Stimulated activated CD4-positive, alpha-beta T cell treated with anti-CD3 and anti-CD28 coated beads, TNF-alpha, amount 100 ng/mL, for 4 hours (primary cell): ENCODE measurements at regions not wholly inside any gene's neighbourhood (a gene's known extent, or its start where the extent isn't known, plus 50 kb on each side); places are given as distances from the start of the nearest gene placed in this dataset.
"Not testable (repeated sequence)": the region's sequence is repeated elsewhere in the genome, so short reads cannot be mapped to it uniquely, and the experiment has no call there.

ENCODE experiments used
- DNase-seq, 3 experiments: peaks; one replicate each; pipeline ENCODE4 v3.0.0-alpha.2; 2020; ENCODE audit warnings: low read depth in 3 of 3

DNA sequence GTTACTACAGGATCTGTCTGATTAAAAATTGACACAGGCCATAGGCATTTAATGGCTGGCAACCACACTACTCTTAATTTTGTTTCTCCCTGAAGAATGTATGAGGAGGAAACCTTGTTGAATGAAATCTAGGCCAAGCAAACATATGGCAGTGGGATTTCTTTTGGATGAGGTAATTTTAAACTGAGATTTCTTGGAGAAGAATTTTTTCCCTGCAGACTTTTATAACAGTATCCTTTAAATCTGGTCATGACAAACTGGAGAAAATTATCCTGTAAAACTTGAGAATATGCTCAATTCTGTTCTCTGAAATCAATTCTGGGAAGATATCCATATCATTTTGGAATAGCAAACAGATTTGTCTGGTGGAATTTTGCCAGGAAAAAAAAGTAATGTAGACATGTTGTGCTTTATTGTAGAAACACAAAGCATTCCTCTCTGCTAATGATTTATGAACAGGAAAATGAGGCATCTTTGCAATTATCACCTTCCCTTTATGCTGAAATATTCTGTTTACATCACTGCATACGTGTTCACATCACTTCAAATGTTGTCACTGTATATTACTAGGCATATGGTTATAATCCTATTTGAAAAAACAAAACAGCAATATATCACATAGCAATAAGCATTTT is 108.3 kb upstream of the ARSJ start:
- DNase-seq: no peak

DNA sequence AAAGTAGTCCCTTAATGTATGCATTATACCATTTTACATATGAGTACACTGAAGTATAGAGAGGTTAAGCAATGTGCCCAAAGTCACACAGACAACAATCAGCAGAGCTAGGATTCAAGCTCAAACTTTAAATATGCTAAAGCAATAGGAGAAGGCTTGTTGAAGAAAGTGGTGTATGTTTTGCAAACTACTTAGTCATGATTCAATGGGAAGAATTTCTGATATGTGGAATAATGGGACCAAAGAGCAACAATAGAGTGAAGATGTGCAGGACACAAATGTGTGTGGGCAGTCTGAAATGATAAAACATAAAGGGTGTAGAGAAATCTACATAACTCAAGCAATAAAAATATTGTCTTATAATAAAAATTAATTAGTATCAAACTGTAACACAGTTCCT is 109.0 kb upstream of the ARSJ start:
- DNase-seq: no peak

DNA sequence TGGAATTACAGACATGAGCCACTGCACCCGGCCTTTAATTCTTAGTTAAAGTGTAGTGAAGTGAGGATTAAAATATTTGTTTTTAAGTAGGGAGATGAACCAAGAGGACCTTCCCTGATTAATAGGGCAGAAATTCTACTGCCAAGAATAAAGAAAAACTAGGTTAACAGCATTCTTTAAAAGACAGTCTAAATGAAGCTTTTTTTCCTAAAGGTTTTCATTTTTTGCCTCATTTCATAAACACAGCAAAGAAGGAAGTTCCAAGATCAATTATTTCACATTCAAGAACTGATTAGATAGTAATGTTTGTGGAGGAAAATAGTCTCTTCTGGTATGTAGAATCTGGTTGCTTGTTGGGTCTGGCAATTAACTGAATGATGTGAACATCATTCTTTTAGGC is 112.1 kb upstream of the ARSJ start:
- no peak for DNase-seq

DNA sequence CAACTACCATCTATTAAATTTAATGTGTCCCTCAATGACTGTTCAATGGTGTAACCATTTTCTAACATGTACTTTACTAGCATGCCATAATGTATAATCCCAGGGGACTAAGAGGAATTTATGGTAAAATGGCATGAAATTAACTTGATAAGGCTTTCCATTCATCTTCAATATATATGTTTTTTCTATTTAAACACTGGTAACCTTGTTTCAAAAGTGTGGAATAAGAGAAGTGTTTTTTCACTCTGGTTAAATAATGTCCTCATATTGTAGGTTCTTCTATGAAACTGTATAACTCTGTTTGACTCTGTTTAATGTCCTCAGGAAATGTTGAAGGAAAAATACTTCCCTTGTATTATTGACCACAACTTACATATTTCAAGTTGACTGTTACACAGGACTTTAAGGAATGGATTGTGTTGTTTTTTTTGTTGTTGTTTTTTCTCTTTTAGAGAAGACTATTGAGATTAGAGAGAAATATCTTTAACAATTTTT is 113.8 kb upstream of the ARSJ start:
- no peak for DNase-seq

DNA sequence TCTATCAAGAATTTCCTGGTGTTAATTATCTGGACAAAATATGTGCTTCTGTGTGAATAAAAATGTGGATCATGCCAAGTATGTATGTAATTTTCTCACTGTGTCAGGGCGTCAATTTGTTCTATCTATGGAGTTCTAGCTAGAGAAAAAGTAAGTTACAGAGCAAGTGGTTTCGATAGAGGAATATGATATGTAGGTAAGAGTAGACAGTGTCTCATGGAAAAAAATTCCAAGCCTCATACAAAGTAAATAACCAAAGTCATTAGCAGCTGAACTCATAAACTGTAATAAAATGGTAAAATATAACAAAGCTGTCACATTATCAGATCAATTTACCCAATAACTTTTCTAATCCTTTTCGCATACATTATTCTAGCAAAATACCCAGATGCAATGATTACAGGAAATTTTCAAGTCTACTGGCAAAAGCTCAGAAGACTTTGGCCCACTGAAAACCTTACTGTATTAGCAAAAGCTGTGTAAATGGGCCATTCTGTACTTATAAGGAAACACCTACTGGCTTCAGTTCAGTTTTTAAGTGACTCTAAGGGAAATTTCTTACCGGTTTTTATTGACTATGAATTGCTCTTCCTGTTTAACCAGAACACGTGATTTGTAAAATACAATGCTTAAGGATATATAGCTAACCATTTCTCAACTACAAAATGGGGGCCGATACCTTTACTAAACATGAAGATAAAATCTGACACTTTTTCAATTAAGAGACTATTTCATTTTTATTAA is 121.0 kb upstream of the ARSJ start:
- DNase-seq: no peak

DNA sequence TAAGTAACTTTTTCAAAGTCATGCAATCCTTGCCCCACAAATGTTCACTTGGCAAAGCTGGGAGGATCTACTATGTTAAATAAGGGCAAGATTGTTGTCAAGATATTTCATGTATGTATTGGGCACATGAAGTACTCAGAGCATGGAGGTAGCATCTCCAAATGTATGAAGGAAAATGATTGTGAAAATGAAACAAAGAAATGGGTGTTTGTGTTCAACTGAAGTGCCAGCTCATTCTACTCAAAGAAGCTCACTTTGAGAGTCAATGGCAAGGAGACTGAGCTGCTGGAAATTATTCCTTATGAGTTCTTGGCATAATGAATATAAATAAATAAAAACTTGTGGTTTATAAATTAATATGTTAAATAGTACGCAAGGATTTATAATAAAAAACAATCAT is 124.5 kb upstream of the ARSJ start:
- no peak for DNase-seq

DNA sequence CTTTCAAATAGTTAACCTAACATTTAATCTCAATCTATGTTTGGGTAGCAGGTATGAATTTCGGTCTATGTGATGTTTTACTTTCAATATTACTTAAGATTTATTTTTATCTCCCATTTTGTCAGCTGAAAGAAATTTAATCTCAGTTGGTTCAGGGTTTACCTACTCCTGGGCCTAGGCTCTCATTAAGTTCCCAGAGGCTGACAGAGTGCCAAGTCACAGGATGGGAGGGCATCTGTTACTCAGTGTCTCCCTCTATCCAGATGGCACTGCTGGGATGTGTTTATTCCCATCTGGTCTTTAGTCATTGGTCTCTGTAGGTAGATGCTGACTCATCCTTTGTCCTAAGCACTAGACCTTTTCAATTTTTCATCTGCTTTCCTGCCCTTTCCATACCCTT is 129.4 kb upstream of the ARSJ start:
- DNase-seq: no peak

DNA sequence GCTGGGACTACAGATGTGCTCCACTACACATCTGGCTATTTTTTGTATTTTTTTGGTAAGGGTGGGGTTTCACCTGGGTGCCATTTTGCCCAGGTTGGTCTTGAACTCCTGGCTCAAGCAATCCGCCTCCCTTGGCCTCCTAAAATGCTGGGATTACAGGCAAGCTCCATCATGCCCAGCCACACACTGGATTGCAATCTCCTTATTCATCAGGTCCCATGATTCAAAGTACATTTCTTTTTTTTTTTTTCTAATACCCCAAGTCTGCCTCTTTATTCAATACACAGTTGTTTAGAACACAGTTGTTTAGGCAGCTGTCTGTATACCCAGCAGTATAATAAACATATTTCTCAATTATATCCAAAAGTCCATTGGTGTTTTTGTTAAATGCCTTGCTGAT is 130.3 kb upstream of the ARSJ start:
- no peak for DNase-seq

DNA sequence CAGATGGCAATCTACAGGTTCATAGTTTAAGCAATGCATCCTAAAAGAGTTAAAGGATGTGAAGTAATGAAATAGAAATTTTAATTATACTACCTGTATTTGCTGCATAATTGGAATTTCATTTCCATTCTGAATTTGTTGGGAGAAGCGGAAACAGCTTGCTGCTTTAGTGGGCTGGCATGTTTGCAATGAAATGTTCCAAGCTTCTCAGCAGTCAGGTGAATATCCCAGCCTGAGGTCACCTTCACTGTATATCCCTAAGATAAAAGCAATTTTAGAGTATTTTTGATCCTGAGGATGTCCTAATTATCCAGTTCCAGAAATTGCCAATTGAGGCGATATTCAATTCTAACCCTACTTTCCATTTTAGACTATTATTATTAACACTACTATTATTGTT is 136.1 kb upstream of the ARSJ start:
- no peak for DNase-seq

DNA sequence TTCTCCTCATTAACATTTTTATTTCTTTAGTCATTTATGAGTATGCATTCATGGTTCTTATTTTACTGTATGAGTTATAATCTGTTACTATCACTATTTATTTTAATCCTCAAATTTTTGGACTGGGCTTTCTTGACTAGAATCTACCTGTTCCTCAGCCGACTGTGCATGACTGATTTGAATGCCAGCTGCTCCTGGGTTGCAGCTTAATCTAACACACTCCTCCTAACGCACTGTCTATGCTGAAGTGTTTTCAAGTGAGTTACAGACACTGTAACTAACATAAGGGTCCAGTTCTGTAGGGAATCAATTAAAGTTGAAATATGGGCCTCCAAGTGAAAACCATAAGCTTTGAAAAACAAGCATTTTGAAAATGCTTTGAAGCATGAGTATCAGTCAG is 137.4 kb upstream of the ARSJ start:
- DNase-seq: no peak

DNA sequence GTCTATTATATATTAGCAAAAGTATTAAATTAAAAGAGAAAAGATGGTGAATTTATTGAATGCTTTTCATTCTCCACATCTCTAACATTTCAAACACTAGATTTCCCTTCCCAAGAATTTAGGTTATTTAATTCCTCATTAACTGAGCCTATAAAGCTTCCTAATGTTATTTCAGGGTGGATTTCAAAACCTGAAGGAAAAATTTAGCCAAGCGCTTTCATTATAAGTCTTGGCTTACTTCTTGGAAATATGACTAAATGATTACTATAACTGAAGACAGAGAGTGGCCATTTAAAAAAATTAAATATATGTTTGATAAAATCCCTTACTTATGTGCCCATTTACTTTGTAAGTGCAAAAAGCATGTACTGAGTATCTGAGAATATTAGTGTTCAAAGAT is 141.8 kb upstream of the ARSJ start:
- no peak for DNase-seq

DNA sequence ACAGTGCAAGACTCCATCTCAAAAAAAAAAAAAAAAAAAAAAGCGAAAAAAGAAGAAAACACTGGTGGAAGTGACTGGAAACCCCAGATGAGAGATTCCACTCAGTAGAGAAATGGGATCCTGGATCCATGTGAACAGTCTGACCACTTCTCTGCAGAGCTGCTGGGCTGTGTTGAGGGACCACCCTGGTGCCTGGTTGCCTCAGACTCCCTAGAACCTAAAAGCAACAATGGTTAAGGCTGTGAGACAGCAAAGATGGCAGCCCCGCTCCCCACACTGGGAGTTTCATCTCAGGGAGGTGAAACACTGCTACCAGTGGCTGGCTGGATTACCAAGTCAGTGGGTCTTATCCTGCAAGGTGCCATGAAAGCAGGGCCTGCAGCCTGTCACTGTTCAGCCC is 152.8 kb upstream of the ARSJ start:
- DNase-seq: no peak

DNA sequence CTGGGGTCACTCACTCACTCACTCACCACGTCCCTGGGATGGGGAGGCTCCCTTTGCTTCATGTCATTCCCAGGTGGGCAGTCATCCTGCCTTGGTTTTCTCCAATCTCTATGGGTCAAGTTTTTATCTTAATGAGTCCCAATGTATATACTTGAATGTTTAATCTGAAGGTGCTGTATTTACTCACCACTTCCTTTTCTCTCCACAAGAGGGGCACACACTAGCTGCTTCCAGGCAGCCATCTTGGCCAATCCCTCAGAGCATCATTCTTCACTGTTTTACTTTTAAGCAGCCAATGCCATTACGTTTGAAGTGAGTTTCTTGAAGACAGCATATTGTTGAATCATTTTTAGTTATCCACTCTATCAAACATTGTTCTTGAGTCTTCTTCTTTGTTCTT is 153.4 kb upstream of the ARSJ start:
- DNase-seq: no peak

DNA sequence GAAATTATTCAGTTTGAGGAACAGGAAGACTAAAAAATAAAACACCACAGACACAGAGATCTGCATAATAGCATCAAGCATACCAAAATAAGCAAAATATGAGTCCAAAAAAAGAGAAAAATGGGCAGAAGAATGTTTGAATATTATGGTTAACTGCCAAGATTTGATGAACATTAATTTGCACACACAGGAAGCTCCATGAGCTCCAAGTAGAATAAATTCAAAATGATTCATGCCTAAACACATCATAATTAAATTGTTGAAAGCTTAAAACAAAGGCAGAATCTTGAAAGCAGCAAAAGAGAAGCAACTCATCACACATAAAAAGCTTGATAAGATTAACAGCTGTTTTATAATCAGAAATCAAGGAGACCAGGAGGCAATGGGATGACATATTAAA is 156.6 kb upstream of the ARSJ start:
- DNase-seq: no peak

DNA sequence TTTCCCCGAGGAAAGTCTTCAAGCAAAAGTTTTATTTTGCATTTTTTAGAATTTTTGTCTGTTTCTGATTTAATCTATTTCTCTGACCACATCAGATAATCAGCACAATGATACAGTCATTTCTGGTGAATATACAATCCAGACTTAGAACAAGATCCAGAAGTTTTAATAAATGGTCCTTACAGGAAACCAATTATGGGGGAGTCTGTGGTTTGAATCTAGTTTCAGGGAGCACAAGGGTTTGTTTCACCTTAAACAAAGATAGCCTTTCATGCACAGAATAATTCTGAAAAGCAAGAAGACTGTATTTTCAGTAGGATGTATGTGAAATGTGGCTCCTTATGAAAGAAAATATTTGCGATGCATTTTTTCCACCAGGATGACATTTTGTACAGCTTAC is 158.5 kb upstream of the ARSJ start:
- no peak for DNase-seq

DNA sequence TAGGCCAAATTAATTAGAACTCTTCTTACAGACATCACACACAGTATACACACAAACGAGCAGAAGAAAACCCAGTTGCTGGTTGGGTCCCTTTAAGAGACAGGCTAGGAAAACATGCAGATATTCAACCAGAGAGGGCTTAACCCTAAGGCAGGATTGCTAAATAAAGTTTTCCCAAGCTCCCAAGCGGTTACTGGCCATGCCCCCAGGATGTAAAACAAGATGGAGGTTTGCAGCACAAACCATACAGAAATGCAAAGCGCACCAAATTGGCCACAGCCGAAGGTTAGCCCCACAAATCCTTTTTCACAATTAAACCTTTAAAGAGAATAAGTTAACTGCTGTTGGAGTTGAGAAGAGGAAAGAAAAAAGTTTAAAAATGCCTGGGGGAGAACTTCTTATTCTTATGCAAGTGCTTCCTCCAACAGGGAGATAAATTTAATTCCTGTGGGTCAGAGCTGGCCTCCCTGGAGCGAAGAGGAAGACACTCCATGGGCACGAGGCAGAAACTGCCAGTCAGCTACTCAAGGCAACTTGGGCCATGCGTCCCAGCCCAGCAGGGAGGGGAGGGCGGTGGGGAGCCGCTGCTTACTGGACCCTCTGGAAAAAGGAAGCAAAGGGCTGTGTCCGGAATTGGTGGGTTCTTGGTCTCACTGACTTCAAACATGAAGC is 167.6 kb upstream of the ARSJ start:
- no peak for DNase-seq

DNA sequence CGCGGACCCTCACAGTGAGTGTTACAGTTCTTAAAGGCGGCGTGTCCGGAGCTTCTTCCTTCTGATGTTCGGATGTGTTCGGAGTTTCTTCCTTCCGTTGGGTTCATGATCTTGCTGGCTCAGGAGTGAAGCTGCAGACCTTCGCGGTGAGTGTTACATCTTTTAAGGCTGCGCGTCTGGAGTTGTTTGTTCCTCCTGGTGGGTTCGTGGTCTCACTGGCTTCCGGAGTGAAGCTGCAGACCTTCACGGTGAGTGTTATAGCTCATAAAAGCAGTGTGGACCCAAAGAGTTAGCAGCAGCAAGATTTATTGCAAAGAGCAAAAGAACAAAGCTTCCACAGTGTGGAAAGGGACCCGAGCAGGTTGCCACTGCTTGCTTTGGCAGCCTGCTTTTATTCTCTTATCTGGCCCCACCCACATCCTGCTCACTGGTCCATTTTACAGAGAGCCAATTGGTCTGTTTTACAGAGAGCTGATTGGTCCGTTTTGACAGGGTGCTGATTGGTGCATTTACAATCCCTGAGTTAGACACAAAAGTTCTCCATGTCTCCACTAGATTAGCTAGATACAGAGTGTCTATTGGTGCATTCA is 168.3 kb upstream of the ARSJ start:
- not testable (repeated sequence) for DNase-seq

DNA sequence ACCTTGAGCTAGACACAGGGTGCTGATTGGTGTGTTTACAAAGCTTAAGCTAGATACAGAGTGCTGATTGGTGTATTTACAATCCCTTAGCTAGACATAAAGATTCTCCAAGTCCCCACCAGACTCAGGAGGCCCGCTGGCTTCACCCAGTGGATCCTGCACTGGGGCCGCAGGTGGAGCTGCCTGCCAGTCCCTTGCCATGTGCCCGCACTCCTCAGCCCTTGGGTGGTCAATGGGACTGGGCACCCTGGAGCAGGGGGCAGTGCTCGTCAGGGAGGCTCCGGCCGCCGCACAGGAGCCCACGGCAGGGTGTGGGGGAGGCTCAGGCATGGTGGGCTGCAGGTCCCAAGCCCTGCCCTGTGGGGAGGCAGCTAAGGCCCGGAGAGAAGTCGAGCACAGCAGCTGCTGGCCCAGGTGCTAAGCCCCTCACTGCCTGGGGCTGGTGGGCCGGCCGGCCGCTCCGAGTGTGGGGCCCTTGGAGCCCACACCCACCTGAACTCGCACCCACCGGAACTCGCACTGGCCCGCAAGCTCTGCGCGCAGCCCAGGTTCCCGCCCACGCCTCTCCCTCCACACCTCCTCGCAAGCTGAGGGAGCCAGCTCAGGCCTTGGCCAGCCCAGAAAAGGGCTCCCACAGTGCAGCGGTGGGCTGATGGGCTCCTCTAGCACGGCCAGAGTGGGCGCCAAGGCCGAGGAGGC is 169.1 kb upstream of the ARSJ start:
- DNase-seq: not testable (repeated sequence)

DNA sequence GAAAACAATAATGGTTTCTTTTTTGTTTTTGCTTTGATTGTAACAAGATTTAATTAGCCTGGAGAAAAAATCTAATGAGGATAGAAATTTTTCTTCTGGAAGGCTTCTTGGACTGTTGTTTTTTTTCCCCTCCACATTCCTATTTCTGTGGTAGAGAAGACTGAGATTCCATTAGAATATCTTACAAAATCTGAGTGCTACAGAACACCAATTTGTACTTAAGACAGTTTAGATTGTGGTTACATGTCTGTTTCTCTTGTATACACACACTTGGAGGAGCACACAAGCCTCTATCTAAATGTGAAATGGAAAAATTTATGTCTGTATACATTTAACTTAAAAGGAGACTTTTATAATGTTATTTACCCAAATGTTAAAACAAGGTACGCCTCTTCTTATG is 176.9 kb upstream of the ARSJ start:
- no peak for DNase-seq

DNA sequence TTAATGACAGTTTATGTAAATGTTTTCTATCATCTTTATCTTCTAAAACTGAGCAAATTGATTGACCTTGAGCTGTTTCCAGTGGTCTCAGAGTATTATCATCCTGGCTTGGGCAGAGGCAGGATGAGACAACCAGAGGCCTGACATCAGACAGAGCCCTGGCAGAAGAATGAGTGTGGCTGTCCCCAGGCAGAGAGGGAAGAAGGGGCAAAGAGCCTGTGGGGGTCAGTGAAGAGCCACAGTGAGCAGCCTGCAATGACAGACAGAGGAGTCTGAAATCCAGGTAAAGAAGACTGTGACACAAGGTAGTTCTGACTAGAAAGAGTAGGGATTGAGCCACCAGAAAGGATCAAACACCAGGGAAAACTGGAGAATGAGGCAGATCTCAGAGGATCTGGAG is 182.4 kb upstream of the ARSJ start:
- no peak for DNase-seq

DNA sequence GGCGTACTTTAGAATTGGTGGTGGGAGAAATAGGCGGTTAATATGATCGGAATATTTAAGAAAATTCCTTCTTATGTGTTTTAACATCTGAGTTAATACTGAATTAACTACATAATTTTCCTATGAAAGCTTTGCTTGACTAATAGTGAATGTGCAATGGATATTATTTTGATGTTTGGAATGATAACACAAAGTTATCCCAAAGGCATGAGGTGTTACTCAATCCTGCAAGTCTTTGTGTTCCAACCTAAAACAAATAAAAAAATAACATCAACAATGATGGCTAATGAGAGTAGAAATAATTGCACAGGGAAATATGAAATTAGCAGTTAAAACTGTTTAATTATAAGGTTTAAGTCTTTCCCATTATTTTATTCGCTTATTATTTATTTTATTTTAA is 183.6 kb upstream of the ARSJ start:
- no peak for DNase-seq

DNA sequence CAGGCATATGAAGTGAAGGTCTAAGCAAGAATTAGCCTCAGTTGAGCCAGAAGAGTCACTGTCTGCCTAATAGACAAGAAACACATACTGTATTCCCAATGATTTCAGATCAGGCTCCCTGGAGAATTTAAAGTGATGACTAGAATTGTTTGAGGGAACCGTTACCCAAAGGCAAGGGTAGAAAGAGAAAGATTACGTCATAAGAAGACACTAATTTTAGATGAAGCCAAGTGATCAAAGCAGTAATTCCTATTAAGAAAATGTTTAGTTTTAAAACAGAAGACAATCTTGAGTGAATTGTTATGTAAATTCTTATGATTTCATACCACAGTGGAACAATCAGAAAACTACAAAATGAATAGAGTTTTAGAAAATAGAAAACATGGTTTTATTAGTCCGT is 194.5 kb upstream of the ARSJ start:
- DNase-seq: no peak
